NCI-H146 (cell line): ENCODE measurements at regions not wholly inside any gene's neighbourhood (a gene's known extent, or its start where the extent isn't known, plus 50 kb on each side); places are given as distances from the start of the nearest gene placed in this dataset.
A peak's percentile ranks its signal among the peaks of the same experiment; 100 is the strongest.

Source experiments
- DNase-seq: peaks from one replicate; lab custom pipeline; 2025; lab: John Stamatoyannopoulos, UW

DNA sequence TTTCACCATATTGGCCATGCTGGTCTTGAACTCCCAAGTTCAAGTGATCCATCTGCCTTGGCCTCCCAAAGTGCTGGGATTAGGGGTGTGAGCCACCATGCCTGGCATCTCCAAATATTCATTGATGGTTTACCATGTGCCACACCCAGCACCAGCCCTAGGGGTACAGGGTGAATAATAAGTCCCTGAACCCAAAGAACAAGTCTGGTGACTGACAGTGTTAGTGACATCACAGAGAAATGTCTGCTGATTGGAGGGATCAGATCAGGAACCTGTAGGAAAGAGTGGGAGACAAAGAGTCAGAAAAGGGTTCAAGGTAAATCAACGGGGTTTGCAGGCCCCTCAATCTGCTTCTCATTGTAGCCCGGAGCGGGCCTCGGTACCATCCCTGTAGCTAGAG lies 118.4 kb upstream of the NABP1 start:
- no peak for DNase-seq

DNA sequence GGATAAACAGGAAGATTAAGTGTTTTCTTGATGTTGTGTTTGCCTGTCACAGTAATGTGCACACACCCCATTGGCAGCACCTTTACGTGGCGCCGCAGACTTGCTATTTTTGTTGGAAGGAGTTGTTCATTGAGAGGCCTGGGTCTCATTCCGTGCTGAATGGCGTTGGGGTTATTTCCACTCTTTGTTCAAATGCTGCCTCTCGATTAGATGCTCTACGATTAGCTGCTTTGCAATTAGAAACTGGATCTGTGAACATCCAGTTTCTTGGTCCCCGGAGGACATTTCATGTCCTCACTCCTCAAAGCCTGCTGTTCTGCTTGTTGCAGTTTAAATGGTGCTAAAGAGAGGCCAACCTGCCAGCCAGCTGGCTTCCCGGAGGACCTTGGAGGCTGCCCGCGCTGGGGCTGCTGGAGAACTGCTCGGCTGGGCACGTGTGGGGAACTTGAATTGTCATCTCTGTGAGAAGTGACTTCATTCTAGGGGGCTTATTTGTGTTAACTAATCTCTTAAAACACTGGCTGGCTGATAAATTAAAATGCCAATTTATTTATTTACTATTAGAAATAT lies 117.4 kb upstream of the NABP1 start:
- peak; percentile 3 for DNase-seq

DNA sequence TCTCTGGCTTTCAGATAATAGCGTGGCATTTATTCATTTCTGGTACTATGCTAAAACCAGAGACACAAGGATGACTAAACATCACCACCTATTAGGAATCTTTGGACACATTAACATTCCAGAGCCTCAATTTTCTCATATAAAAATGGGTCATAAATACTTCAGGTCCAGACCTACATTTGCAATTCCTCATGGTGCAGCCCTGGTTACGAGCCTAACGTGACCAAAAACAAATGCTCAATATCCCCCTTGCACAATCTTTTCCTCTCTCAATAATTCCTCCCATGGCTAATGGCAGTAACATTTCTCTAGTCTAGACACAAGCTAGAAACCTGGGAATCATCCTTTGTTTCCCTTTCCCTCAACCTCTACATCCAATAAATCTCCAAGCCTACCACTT lies 112.8 kb upstream of the NABP1 start:
- DNase-seq: no peak

DNA sequence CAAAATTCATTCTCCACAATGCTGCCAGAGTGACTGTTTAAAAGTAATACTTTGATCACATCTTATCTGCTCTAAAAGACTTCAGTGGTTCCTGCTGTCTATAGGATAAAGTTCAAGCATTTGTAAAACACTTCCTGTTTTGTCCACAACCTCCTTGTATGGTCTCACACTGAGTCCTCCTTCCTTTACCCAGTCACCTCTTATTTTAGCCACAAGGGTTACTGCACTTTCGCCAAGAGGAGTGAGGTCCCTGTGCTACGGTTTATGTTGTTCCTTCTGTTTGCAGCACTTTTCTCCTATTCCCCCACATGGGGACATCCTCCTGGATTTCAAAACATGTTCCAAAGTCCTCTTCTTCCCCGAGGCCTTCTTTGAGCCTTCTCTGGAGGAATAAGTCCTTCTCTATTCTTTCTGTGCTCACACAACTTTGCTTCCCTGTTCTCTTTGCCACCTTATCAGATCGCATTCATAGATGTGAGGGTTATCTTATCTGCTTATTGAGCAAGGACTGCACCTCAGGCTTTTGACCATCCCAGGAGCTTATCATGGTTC lies 112.2 kb upstream of the NABP1 start:
- DNase-seq: no peak

DNA sequence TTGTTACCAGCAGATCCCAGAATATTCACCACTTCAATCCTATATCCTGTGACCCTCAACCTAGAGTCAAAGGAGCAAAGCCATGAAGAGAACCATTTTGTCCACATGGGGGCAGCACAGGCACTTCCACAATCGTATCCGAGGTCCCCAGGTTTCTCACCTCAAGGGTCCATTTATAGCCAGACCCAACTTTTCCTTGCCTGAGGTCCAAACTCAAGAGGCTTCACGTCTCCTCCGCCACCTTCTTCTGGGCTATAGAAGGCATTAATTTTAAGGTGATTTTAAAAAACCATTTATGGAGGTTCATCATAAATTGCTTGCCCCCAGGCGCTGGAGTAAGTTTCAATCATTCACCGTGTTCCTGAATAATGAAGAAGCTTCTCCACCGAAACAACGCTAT lies 111.6 kb upstream of the NABP1 start:
- peak; percentile 68 for DNase-seq

DNA sequence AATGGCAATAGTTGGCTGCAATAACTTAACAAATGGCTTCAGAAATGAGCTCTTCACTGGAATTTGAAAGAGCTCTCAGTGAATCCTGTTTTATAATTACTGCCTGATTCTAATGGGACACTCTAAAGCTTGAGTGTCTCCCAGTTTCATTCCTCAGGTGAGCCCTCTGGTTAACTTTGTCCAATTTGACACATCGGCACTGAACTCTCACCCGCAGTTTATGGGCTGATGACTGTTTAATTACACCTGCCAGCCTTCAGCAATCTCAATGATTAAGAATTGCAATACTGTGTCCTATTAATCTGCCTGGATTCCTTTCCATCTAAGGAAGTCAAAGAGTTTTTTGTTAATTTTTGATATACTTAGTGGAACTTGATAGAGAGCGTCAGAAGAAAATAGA lies 110.7 kb upstream of the NABP1 start:
- DNase-seq: no peak

DNA sequence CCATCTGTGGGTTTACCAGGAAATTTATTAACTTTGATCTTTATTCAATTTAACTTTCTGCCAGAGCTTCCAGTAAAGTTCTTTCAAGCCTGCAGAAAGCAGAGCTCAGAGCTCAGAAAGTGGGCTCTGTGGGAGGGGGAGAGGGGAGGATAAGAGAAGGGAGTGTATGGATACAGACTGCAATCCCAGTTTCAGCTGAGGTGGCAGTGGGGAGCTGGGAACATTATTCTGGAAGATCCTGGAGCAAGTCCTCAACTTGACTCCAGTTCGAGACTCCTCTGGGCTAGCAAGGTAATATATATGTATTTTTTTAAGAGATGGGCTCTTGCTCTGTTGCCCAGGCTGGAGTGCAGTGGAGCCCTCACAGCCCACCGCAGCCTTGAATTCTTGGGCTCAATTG lies 108.9 kb upstream of the NABP1 start:
- no peak for DNase-seq

DNA sequence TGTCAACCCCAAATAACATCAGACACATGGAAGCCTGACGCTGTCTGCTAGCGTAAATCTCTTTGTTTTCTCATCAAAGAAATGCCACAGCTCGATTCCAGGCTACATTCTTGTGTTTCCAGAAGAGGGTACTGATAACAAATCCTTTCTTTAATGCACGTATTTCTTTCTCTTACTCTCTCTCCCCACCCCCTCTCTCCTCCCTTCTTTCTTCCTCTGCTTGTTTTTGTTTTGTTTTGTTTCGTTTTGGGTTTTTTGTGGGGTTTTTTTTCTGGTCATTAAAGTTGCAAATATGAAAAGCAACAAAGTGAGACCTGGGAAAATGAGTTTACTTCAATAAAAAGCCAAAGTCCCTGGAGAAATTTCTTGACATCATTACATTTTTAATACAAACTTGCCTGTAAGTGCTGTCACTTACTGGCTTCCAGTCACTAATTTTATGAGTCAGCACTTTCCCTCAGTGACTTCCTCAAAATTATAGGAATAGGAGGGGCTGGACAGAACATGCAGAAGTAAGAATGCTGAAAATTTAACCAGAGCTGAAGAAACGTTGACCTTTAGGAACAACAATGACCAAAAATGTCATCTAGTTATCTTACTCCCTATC lies 106.7 kb upstream of the NABP1 start:
- peak; percentile 27 for DNase-seq

DNA sequence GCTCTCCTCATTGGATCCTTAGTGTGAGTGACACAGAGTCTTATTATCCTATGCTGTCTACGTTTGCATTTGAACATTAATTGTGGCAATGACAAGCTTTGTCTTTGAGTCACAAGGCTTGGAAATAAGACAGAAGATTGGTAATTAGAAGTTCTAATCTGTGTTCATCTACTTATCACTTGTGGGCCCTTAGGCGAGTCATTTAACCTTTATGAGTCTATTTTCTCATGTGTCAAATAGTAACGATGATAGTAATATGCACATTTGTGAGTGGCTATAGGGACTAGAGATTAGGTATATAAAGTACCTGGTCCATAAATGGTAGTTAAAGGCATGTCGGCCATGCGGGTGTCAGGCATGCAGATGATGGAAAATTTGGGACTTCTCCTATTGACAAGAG lies 105.6 kb upstream of the NABP1 start:
- DNase-seq: no peak

DNA sequence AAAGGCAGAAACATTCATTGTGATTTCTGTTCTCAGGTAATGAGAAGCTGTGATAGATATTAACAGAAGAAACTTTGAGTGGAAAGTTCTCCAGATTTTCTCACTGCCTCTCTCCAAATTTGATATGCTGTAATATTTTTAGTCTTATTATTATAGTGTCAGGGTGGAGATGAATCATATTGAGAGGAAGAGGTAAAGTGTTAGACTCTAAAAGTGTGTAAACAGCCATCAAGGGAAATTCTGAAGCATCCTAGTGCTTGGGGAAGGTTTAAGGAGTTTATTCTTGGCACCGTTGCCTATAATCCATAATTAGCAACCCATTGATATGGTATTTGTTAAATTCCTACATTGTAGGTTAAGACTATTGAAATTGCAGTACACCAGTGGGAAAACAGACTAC lies 104.7 kb upstream of the NABP1 start:
- DNase-seq: no peak

DNA sequence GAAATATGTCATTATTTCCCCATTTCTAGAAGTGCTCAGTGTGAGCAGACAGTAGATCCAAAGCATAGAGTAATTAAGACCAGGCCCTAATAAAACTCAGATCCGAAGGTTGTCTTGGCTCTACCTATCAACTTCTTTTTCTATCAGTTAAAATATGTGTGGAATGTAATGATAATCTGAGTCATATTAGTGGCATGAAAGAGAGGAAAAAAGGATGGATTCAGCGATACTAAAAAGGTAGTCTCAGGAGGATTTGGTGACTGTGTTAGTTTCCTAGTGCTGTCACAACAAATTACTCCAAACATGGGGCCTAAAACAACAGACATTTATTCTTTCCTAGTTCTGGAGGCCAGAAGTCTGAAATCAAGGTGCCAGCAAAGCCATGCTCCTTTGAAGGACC lies 103.7 kb upstream of the NABP1 start:
- DNase-seq: no peak

DNA sequence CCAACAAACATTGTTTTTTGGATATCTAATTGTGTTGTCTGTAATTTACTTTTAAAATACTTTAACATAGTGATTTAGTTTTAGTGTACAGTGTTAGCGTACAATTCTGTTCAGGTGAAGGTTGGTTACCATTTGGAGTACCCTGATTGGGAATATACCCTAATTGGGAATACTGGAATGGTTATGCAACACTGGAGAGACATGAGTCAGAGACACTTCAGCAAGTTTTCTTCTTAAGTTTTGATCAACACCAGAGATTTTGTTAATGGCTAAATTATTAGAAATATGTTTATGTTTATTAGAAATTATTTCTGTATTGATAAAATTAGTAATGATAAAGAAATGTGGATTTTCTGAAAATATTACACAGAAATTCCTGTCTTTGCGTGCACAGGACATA lies 100.3 kb upstream of the NABP1 start:
- no peak for DNase-seq

DNA sequence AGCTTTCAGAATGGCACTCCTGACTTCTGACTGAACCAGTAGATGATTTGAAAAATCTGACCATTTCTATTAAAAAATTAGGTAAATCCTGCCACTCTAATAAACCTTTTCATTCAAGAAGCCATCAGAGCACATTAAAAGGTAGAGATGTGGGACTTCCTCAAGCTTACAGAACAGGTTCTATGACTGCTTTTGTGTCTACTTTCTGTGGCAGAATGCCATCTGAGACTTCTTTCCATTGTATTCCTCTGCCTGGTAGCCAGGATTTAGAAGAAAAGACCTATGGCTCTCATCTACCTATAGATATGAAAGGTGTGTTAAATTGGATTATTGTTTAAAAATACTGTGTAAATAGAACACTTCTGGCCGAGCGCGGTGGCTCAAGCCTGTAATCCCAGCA lies 99.9 kb upstream of the NABP1 start:
- no peak for DNase-seq

DNA sequence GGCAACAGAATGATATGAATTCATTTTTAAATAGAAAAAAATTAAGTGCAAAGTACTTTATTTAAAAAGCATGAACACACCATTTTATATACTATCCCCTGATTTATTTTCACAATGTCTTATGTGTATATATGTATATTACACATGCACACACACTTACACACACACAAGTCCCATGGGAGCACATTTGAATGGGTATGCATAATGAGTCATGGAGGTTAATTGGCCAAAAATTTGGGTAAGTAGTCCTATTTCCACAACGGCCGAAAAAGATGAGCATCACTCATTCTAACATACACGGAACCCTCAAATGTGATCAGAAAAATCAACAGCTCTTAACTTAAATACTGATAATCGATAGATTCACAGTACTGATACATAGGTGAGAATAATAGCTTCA lies 97.4 kb upstream of the NABP1 start:
- no peak for DNase-seq

DNA sequence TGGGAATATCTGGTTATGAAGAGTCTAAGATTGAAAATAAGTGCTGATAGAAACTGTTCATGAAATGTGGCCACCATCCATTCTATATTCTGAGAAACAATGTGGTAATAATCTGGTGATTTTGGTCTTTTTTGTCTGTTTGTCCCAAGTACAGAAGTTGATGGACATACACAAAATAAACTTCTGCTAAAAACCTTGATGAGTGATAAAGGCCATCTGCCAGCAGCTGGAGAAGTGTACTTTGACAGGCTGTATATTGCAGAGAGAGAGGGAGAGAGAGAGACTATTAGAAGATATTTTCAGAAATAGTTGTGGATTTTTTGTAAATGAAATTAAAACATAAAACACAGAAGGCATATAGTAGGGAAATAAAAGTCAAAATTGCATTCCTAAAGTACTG lies 96.9 kb upstream of the NABP1 start:
- no peak for DNase-seq

DNA sequence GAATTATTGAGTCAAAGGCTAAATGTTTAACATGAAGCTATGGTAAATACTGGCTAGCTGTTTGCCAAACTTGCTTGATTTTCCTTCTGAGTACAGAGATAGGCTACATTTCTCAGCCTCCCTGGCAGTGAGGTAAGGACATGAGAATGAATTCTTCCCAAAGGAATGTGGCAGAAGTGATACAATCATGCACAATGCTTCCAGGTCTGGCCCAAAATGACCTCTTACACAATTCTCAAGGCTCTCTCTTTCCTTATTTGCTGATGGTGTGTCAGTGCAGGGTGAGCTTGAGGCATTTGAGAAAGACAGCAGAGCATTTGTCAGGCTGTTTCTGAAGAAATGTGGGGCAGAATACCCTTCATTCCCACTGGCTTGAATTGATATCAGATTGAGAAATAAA lies 95.6 kb upstream of the NABP1 start:
- DNase-seq: no peak

DNA sequence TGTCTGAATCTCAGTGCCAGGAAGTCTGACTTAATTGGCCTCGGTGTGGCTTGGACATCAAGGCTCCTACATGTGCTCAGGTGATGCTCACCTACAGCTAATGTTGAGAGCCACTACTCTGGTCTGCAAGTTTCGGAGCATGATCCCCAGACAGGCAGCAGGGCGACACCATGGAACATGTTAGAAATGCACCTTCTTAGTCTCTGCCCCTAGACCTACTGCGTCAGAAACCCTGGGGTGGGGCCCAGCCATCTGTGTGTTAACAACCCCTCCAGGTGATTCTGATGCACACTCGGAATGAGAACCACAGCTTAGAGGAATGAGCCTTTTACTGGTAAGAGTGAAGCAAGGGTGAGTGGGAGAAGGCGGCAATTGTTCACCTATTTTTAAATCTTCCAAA lies 86.9 kb upstream of the NABP1 start:
- DNase-seq: no peak

DNA sequence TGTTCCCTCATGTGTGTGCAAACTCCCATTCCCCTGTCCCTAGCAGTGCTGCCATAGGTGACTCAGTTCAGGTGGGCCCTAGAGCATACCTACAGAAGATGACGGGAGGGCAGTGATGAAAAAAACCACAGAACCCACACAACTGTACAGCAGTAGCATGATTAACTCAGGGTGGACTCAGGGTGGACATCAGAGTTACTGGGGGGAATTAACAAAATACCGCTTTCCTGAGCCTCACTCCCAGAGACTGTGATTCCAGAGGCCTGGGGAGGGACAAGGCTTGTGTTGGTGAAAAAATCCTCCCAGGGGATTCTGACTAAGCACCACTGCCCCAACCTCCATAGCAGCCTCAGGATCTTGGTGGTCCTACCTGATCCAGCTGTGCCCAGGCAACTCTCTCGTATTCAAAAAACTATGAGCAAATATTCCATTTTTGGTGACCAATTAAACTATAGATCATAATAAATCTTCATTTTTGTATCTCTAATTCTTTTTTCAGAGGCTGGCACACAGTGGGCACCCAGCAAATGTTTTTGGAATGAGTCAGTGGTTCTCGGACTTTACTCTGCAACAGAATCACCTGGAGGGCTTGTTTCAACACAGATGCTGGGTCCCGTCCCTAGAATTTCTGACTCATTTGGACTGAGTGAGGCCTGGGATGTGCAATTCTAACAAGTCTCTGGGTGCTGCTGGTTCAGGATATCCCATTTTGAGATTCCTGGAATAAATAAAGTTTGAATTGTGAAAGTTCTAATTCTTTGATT lies 84.1 kb upstream of the NABP1 start:
- no peak for DNase-seq

DNA sequence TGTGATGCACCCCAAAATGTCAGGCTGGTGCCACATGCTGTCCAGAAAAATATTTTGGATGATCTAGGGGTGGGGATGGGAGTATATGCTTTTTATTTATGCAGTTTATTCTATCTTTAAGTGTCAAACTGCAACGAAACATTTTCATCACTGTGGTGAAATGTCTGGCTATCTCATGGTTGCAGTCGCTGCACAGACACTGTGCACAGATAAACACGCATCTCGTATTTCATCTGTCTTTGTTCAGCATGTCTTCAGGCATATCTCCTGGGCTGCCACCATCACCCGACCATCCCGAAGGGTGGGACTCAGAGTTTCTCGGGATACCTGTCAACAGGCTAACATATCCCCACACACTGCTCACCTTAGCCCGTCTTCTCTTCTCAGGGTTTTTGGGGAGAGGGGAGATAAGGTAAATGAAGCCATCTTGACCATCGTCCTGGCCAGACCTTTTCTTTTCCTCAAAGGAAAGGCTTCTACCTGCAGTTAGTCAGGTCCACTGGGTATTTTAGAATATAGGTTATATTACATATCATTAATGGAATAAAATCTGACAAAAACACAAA lies 80.7 kb upstream of the NABP1 start:
- peak; percentile 34 for DNase-seq

DNA sequence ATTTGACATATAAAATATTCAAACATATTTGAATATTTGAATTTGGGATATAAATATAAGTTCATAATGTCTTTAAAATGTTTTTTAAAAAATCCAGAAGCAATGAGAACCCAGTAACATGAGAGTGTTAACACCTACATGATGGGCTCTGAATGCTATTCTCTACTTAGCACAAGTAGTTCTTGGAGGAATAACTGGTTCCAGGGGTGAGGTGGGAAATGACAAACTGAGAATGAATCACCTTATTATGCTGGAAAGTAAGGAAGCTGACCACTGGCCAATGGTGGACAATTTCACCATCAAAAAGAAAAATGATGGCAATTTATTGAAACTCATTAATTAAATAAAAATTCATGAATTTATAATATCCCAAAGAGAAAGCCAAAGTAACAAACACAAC lies 79.6 kb upstream of the NABP1 start:
- no peak for DNase-seq

DNA sequence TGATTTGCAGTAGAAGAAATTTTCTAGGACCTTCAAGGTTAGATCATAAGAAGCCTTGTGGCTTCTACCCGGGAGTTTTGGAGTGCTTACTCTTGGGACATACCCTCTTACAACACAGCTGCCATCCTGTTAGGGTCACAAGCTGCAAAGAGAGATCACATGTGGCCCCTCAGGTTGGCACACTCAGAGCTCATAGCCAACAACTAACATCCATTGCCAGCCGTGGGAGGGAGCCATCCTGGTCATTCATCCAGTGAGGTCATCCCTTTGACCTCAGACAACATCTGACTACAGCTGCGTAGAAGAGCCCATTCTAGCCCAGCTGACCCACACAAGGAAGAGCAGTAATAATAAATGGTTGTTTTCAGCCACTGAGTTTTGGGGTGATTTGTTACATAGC lies 76.9 kb upstream of the NABP1 start:
- no peak for DNase-seq

DNA sequence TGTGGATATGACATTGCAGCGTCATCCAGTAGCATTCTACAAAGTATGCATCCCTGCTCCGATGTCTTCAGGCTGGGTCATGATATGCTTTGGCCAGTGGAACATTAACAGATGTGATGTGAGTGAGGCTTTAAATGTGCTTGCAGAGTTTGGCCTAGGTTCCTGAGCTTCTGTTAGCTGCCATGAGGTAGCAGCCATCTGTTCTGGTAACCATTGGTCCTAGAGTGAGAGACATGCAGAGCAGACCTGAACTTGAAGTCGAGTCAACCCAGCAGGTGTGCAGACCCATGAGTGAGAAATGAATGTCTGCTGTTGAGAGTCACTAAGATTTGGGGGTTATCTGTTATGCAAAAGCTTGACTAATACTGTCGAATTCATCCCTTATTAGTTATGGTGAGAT lies 73.8 kb upstream of the NABP1 start:
- DNase-seq: no peak

DNA sequence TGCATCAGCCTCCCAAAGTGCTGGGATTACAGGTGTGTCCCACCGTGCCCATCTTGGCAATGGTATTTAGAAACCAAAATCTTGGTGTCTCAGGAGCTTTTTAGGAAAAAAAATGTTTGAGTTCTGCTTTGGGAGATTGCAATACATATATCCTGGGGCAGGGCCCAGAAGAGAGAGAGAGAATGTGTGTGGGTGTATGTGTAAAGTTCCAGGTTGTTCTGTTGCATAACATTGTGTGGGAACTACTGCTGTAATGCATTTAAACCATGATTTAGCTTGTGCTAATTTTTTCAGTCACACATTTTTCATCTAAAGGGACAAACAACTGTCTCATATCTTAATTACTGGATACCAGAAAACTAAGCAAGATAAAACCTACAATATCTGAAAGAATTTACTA lies 70.8 kb upstream of the NABP1 start:
- no peak for DNase-seq
